Suppressor macrophage treated with lipopolysaccharide for 1 hour (primary cell): ENCODE measurements at regions not wholly inside any gene's neighbourhood (a gene's known extent, or its start where the extent isn't known, plus 50 kb on each side); places are given as distances from the start of the nearest gene placed in this dataset.
"Not testable (repeated sequence)": the region's sequence is repeated elsewhere in the genome, so short reads cannot be mapped to it uniquely, and the experiment has no call there.

Experiments used
- DNase-seq, 3 donors: peaks; one replicate each; pipeline ENCODE4 v3.0.0-alpha.2; 2020 to 2022

DNA sequence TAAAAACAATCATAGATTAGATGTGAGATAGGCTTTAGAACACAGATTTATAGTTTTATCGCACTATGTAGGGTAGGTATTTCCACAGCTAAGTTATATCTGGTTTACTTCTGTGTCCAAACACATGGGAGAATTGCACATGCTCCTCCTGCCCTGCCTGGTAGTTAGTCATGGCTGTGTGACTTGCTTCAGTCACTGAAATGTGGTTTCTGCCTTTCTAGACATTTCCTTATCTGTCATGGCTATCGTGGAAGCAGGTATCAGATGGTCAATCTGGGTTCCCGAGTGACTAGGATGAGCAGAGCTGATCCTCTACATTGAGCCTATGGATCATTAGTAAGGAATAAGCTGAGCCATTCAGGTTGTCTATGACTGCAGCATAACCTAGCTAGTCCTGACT, 117.8 kb upstream of the GMDS start:
- peak in 1 of 3 donors; percentile 12 for DNase-seq

DNA sequence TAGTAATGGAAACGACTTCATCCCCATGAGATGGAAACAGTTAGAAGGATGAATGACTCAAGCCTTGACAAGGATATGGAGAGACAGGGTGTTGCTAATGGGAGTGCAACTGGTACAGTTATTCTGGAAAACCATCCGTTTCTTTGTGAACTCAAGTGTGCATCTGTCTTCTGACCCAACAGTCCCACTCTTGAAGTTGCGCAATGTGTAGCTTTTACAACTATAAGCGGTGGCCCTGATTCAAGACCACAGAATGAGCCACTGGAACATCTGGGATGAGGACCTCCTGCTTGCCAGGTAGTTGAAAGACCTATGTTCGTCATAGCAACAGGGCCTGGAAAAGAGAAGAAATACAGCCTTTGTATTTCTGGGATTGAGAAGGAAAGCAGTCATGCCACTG, 115.8 kb upstream of the GMDS start:
- DNase-seq, result no peak

- no peak for DNase-seq
These were observed 115.3 kb upstream of the GMDS start for GRCh38 chr6:2360716-2361115.

GRCh38 chr6:2360126-2360525, 114.7 kb upstream of the GMDS start:
- DNase-seq, result no peak

DNA sequence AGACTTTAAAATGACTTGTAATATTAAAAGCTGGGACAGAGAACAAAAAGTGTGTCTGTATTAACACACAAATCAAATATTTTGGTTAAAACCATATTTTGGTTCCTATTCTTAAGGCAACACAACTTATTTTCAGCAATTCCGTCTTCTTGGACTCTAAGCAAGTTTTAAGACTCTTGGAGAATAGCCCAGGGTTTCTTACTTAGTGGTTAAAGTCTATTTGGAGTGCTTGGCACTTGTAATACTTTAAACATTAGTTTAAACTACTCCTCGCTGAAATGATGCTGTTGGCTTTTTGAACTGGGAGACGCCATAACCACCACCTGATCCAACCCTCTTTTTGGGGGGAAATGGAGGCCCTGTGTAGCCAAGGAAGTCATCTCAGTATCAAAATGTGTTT, 109.7 kb upstream of the GMDS start:
- no peak for DNase-seq

GRCh38 chr6:2354138-2354491, 108.7 kb upstream of the GMDS start:
- DNase-seq, result no peak

GRCh38 chr6:2353412-2354137, 108.2 kb upstream of the GMDS start:
- DNase-seq, result peak; percentile 66 to 67 (median 67)

DNA sequence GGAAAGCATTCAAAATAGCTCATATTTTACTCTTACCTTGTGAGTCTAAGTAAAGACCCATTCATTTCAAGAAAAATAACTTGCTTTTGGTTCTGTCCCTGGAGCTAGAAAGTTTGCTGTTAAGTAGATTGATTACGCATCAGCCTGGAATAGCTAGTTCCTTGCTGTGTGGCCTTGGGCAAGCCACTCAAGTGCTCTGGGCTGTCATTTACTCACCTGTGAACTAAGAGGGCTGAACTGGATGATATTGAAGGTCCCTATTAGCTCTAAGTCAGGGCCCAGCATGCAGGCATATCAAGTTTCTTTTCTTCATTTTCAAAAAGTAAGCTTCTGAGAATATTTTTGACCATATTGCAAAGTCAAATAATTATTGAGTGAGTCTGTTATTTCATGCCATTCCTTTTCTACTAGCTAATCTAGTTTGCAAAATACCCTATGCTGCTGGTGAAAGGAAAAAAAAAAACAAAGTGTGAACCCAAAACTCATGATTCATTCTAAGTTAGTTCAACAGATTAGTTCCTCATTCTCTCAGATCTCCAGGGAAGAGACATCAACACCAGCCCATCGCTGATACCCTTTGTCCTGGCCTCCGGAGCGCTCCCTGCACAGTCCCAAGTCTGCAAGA, 106.5 kb upstream of the GMDS start:
- DNase-seq, result peak; percentile 2 to 18 (median 7)

DNA sequence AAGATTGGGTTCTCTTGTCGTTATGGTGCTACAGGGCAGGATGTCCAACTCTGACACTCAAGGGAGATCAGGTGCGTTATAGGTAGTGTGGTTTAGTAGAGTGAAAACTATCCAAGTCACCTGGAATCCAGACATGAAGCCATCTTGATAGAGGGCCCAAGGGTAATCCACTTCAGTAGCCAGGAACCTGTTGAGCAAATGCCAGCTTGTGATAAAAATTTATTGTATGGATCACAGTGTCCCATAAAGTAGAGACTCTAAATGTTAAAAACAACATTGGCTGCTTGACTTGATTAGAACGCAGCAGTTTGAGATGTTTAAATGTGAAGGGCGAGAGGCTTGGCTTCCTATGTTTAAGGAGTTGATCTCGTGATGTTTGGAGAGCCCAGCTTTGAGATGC, 105.7 kb upstream of the GMDS start:
- no peak for DNase-seq

- DNase-seq, result no peak
These were observed 100.7 kb upstream of the GMDS start for GRCh38 chr6:2346078-2346477.

GRCh38 chr6:2344319-2344905, 99.0 kb upstream of the GMDS start:
- DNase-seq, result no peak

DNA sequence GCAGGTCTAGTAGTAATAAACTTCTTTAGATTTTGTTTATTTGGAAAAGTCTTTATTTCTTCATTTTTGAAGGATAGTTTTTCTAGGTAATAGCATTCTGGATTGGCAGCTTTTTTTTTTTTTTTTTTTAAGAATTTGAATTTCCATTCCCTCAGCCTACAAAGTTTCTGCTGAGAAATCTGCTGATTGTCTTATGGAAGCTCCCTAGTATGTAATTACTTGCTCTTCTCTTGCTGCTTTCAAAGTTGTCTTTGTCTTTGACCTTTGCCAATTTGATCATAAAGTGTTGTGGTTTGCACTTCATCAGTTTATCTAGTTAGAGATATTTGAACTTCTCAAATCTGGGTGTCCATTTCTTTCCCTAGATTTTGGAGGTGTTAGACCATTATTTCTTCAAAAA, 82.2 kb upstream of the GMDS start:
- DNase-seq, result no peak

DNA sequence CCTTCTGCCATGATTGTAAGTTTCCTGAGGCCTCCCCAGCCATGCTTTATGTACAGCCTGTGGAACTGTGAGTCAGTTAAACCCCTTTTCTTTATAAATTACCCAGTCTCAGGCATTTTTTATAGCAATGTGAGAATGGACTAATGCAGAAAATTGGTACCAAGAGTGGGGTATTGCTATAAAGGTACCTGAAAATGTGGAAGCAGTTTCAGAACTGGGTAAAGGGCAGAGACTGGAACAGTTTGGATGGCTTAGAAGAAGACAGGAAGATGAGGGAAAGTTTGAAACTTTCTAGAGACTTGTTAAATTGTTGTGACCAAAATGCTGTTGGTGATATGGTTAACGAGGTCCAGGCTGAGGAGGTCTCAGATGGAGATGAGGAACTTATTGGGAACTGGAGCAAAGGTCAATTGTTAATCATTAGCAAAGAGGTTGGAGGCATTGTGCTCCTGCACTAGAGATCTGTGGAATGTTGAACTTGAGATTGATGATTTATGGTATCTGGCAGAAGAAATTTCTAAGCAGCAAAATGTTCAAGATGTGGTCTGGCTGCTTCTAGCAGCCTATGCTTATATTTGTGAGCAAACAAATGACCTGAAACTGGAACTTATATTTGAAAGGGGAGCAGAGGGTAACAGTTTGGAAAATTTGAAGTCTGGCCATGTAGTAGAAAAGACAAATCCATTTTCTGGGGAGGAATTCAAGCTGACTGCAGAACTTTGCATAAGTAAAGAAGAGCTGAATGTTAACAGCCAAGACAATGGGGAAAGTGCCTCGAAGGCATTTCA, 79.0 kb upstream of the GMDS start:
- no peak for DNase-seq

- DNase-seq, result not testable (repeated sequence)
These were observed 72.1 kb upstream of the GMDS start for GRCh38 chr6:2317498-2317897.

GRCh38 chr6:2314641-2315040, 69.2 kb upstream of the GMDS start:
- no peak for DNase-seq

GRCh38 chr6:2310042-2310441, 64.6 kb upstream of the GMDS start:
- DNase-seq, result no peak

GRCh38 chr6:2309122-2309521, 63.7 kb upstream of the GMDS start:
- DNase-seq, result no peak

GRCh38 chr6:2307799-2308198, 62.4 kb upstream of the GMDS start:
- DNase-seq, result no peak

GRCh38 chr6:2305951-2306350, 60.5 kb upstream of the GMDS start:
- no peak for DNase-seq

- DNase-seq, result not testable (repeated sequence)
These were observed 57.1 kb upstream of the GMDS start for GRCh38 chr6:2302482-2302881.

- no peak for DNase-seq
These were observed 51.4 kb upstream of the GMDS start for GRCh38 chr6:2296781-2297180.
